Caco-2 (cell line): ENCODE measurements at regions not wholly inside any gene's neighbourhood (a gene's known extent, or its start where the extent isn't known, plus 50 kb on each side); places are given as distances from the start of the nearest gene placed in this dataset.

Experiments
- BruUV-seq: library from RNA; stranded (reverse); fragments of 400-500 nt; replicated peaks from 2 replicates; lab custom pipeline; 2021; lab: Mats Ljungman, UMichigan
- CTCF ChIA-PET: fragments of 300-600 bp; sonication (Branson Sonifier 250); formaldehyde crosslinking; loops from one replicate; lab custom pipeline; 2022; ENCODE audit warnings: antibody characterized with exemption; lab: Charles Lee
- POLR2A ChIA-PET: fragments of 300-600 bp; sonication (Branson Sonifier 250); formaldehyde crosslinking; loops from one replicate; lab custom pipeline; 2022; ENCODE audit warnings: antibody characterized with exemption; lab: Charles Lee
- DNase-seq, 2 experiments: peaks; one replicate each; pipeline versions ENCODE4 v3.0.0 to v3.0.0-alpha.2; 2020 to 2022
- H3K27me3 ChIP-seq: replicated peaks from 2 replicates; pipeline ENCODE4 v1.6.0; 2011; ENCODE audit warnings: low read length; ENCODE audit not compliant: control insufficient read depth, insufficient read depth
- H3K36me3 ChIP-seq: 2 replicates; pipeline ENCODE4 v1.5.1; 2011; ENCODE audit warnings: low read length; ENCODE audit not compliant: control insufficient read depth, insufficient read depth
- H3K4me1 ChIP-seq: fragments of 250-450 bp; sonication (Bioruptor Pico); 2 replicates; pipeline ENCODE4 v1.5.1; 2020; ENCODE audit warnings: mild to moderate bottlenecking
- H3K4me3 ChIP-seq: 2 replicates; pipeline ENCODE4 v1.5.1; 2011; ENCODE audit warnings: low read depth, mild to moderate bottlenecking, control low read depth, low read length
- H3K9me3 ChIP-seq: fragments of 250-450 bp; sonication (Bioruptor Pico); 2 replicates; pipeline ENCODE4 v1.5.1; 2020; ENCODE audit warnings: mild to moderate bottlenecking, moderate library complexity
- H3K27ac Mint-ChIP-seq: one replicate; pipeline ENCODE4 v1.8.0; 2022; ENCODE audit warnings: mixed read lengths; ENCODE audit not compliant: unreplicated experiment
- H3K27me3 Mint-ChIP-seq: one replicate; pipeline ENCODE4 v1.8.0; 2022; ENCODE audit warnings: mixed read lengths; ENCODE audit not compliant: insufficient read depth, unreplicated experiment
- H3K36me3 Mint-ChIP-seq: one replicate; pipeline ENCODE4 v1.8.0; 2022; ENCODE audit warnings: mild to moderate bottlenecking, mixed read lengths; ENCODE audit not compliant: insufficient read depth, unreplicated experiment
- H3K4me1 Mint-ChIP-seq: one replicate; pipeline ENCODE4 v1.8.0; 2022; ENCODE audit warnings: low read depth, mixed read lengths; ENCODE audit not compliant: unreplicated experiment
- H3K4me3 Mint-ChIP-seq: one replicate; pipeline ENCODE4 v1.8.0; 2022; ENCODE audit warnings: mild to moderate bottlenecking, moderate library complexity, mixed read lengths; ENCODE audit not compliant: unreplicated experiment
- H3K9me3 Mint-ChIP-seq: one replicate; pipeline ENCODE4 v1.8.0; 2022; ENCODE audit warnings: mixed read lengths; ENCODE audit not compliant: unreplicated experiment
- CTCF ChIP-seq, 2 experiments: fragments of 200-600 bp in 1 of 2; IDR thresholded peaks; 1 replicate in 1 of 2; 2 replicates in 1 of 2; pipeline versions ENCODE4 v1.5.1 to v1.8.0; 2011 to 2022; ENCODE audit warnings: antibody characterized with exemption in 1 of 2, control low read depth in 1 of 2, inconsistent platforms in 1 of 2, low read depth in 1 of 2, low read length in 1 of 2, mild to moderate bottlenecking in 1 of 2, moderate library complexity in 1 of 2; ENCODE audit not compliant: insufficient read depth in 1 of 2, severe bottlenecking in 1 of 2, unreplicated experiment in 1 of 2
- intact Hi-C: fragments of 100-400 bp; cut with micrococcal nuclease; formaldehyde crosslinking; loops from one replicate; pipeline ENCODE4 v1.10.0; 2022; ENCODE audit not compliant: unreplicated experiment

- Histone ChIP-seq H3K4me3 (no peak overlapping the region), H3K36me3 (no peaks in the 10 kb centered on the region), H3K4me1 (no peaks in the 10 kb centered on the region), H3K27me3 (no peaks in the 10 kb centered on the region), H3K9me3 (no peaks in the 10 kb centered on the region)
- Mint-ChIP-seq H3K9me3 (peaks cover 22% of the 10 kb centered on the region), H3K4me3 (no peak overlapping the region), H3K27ac (no peak overlapping the region), H3K27me3 (no peaks in the 10 kb centered on the region), H3K36me3 (no peaks in the 10 kb centered on the region), H3K4me1 (no peaks in the 10 kb centered on the region)
- ChIA-PET POLR2A (no interaction called here), CTCF (no interaction called here)
- no TSS peak for BruUV-seq
- TF ChIP-seq CTCF (IDR thresholded peaks at IDR 0.05; ENCODE audit: insufficient read depth in 1 of 2, low read depth in 1 of 2, low read length in 1 of 2, severe bottlenecking in 1 of 2, unreplicated experiment in 1 of 2): no peak
- no peak for DNase-seq
- intact Hi-C loops: no loop called here
Observed at GRCh38 chr18:35828591-35828990, 143.9 kb upstream of the RMP24 start.

GRCh38 chr18:35835366-35835765, 137.1 kb upstream of the RMP24 start:
- no peak for DNase-seq
- CTCF ChIA-PET: no interaction called here
- TF ChIP-seq CTCF (IDR thresholded peaks at IDR 0.05; ENCODE audit: insufficient read depth in 1 of 2, low read depth in 1 of 2, low read length in 1 of 2, severe bottlenecking in 1 of 2, unreplicated experiment in 1 of 2): no peak
- Histone ChIP-seq H3K4me1 (no peaks in the 10 kb centered on the region), H3K27me3 (no peaks in the 10 kb centered on the region), H3K4me3 (no peak overlapping the region), H3K36me3 (no peaks in the 10 kb centered on the region), H3K9me3 (no peaks in the 10 kb centered on the region)
- no peaks in the 10 kb centered on the region for H3K36me3 Mint-ChIP-seq
- H3K27ac Mint-ChIP-seq: no peak overlapping the region
- no TSS peak for BruUV-seq
- intact Hi-C loops: no loop called here
- H3K4me3 Mint-ChIP-seq: no peak overlapping the region
- no peaks in the 10 kb centered on the region for H3K4me1 Mint-ChIP-seq
- H3K9me3 Mint-ChIP-seq: peaks cover 8% of the 10 kb centered on the region
- POLR2A ChIA-PET: no interaction called here
- peaks cover 9% of the 10 kb centered on the region for H3K27me3 Mint-ChIP-seq

- DNase-seq: no peak
- H3K4me3 ChIP-seq: no peak overlapping the region
- H3K4me3 Mint-ChIP-seq: no peak overlapping the region
- H3K27me3 ChIP-seq: no peaks in the 10 kb centered on the region
- CTCF ChIA-PET: no interaction called here
- no peaks in the 10 kb centered on the region for H3K36me3 ChIP-seq
- no peak for TF ChIP-seq CTCF (IDR thresholded peaks at IDR 0.05; ENCODE audit: insufficient read depth in 1 of 2, low read depth in 1 of 2, low read length in 1 of 2, severe bottlenecking in 1 of 2, unreplicated experiment in 1 of 2)
- no peaks in the 10 kb centered on the region for H3K36me3 Mint-ChIP-seq
- intact Hi-C loops: no loop called here
- no TSS peak for BruUV-seq
- H3K4me1 Mint-ChIP-seq: no peaks in the 10 kb centered on the region
- peaks cover 3% of the 10 kb centered on the region for H3K9me3 Mint-ChIP-seq
- peaks cover 10% of the 10 kb centered on the region for H3K27me3 Mint-ChIP-seq
- POLR2A ChIA-PET: no interaction called here
- no peaks in the 10 kb centered on the region for H3K4me1 ChIP-seq
- no peak overlapping the region for H3K27ac Mint-ChIP-seq
- no peaks in the 10 kb centered on the region for H3K9me3 ChIP-seq
Observed at GRCh38 chr18:35835833-35836232, 136.6 kb upstream of the RMP24 start.
